ENCODE measurements at regions not wholly inside any gene's neighbourhood (a gene's known extent, or its start where the extent isn't known, plus 50 kb on each side); places are given as distances from the start of the nearest gene placed in this dataset.
A peak's percentile ranks its signal among the peaks of the same experiment; 100 is the strongest.

DNA sequence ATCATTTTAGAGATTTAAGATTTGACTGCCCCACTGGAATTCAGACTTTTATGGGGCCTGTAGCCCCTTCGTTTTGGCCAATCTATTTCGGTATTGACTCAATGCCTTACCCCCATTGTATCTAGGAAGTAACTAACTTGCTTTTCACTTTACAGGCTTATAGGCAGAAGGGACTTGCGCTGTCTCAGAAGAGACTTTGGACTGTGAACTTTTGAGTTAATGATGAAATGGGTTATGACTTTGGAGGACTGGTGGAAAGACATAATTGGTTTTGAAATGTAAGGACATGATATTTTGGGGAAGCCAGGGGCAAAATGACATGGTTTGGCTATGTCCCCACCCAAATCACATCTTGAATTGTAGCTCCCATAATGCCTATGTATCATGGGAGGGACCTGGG, 463.0 kb upstream of the KLHL1 start (continued):
- TF ChIP-seq, protein P1, sequence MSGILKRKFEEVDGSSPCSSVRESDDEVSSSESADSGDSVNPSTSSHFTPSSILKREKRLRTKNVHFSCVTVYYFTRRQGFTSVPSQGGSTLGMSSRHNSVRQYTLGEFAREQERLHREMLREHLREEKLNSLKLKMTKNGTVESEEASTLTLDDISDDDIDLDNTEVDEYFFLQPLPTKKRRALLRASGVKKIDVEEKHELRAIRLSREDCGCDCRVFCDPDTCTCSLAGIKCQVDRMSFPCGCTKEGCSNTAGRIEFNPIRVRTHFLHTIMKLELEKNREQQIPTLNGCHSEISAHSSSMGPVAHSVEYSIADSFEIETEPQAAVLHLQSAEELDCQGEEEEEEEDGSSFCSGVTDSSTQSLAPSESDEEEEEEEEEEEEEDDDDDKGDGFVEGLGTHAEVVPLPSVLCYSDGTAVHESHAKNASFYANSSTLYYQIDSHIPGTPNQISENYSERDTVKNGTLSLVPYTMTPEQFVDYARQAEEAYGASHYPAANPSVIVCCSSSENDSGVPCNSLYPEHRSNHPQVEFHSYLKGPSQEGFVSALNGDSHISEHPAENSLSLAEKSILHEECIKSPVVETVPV (CRISPR knock-in tag; IDR thresholded peaks at IDR 0.05), result no peak
- TF ChIP-seq GLIS3 (CRISPR knock-in tag; IDR thresholded peaks at IDR 0.05), result no peak
- TF ChIP-seq OSR1 (CRISPR knock-in tag; IDR thresholded peaks at IDR 0.05), result no peak
- no peak for TF ChIP-seq ZNF565 (CRISPR knock-in tag; conservative IDR thresholded peaks at IDR 0.05; ENCODE audit: low read depth)
- TF ChIP-seq SNAI2 (CRISPR knock-in tag; IDR thresholded peaks at IDR 0.05), result no peak
- TF ChIP-seq TCF4 (CRISPR knock-in tag; IDR thresholded peaks at IDR 0.05; ENCODE audit: borderline replicate concordance), result no peak
- TF ChIP-seq BACH2 (CRISPR knock-in tag; IDR thresholded peaks at IDR 0.05; ENCODE audit: borderline replicate concordance), result no peak
- TF ChIP-seq ESRRG (CRISPR knock-in tag; IDR thresholded peaks at IDR 0.05), result no peak

DNA sequence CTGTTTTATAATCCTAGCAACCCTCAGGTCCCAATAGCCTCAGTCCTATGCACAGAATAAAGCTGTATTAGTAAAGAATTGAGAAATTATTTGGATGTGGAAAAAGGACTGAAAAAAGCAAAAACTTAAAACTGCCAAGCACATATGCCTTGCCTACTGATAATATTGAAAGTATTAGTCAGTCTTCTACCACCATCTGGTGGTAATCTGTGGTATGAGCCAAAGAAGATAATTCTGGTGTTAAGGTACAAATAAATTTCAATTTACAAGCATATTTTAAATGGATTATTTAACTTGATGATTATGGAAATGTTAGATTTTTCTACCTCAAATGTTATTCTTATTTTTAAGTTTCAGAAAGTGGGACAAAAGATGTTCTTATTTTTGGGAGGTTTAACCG, 460.3 kb upstream of the KLHL1 start:
- peak; percentile 58; the same call in 2 of the 3 replicates for ATAC-seq
- no peak for TF ChIP-seq SNAI2 (CRISPR knock-in tag; IDR thresholded peaks at IDR 0.05)
- TF ChIP-seq, protein P2, sequence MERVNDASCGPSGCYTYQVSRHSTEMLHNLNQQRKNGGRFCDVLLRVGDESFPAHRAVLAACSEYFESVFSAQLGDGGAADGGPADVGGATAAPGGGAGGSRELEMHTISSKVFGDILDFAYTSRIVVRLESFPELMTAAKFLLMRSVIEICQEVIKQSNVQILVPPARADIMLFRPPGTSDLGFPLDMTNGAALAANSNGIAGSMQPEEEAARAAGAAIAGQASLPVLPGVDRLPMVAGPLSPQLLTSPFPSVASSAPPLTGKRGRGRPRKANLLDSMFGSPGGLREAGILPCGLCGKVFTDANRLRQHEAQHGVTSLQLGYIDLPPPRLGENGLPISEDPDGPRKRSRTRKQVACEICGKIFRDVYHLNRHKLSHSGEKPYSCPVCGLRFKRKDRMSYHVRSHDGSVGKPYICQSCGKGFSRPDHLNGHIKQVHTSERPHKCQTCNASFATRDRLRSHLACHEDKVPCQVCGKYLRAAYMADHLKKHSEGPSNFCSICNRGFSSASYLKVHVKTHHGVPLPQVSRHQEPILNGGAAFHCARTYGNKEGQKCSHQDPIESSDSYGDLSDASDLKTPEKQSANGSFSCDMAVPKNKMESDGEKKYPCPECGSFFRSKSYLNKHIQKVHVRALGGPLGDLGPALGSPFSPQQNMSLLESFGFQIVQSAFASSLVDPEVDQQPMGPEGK (CRISPR knock-in tag; IDR thresholded peaks at IDR 0.05; ENCODE audit: borderline replicate concordance), result no peak
- TF ChIP-seq ESRRG (CRISPR knock-in tag; IDR thresholded peaks at IDR 0.05), result no peak
- TF ChIP-seq TOX (CRISPR knock-in tag; IDR thresholded peaks at IDR 0.05; ENCODE audit: borderline replicate concordance), result no peak
- no peak for TF ChIP-seq OSR1 (CRISPR knock-in tag; IDR thresholded peaks at IDR 0.05)
- no peak for TF ChIP-seq ARNTL (CRISPR knock-in tag; IDR thresholded peaks at IDR 0.05; ENCODE audit: borderline replicate concordance, low read depth)
- TF ChIP-seq, protein P3, sequence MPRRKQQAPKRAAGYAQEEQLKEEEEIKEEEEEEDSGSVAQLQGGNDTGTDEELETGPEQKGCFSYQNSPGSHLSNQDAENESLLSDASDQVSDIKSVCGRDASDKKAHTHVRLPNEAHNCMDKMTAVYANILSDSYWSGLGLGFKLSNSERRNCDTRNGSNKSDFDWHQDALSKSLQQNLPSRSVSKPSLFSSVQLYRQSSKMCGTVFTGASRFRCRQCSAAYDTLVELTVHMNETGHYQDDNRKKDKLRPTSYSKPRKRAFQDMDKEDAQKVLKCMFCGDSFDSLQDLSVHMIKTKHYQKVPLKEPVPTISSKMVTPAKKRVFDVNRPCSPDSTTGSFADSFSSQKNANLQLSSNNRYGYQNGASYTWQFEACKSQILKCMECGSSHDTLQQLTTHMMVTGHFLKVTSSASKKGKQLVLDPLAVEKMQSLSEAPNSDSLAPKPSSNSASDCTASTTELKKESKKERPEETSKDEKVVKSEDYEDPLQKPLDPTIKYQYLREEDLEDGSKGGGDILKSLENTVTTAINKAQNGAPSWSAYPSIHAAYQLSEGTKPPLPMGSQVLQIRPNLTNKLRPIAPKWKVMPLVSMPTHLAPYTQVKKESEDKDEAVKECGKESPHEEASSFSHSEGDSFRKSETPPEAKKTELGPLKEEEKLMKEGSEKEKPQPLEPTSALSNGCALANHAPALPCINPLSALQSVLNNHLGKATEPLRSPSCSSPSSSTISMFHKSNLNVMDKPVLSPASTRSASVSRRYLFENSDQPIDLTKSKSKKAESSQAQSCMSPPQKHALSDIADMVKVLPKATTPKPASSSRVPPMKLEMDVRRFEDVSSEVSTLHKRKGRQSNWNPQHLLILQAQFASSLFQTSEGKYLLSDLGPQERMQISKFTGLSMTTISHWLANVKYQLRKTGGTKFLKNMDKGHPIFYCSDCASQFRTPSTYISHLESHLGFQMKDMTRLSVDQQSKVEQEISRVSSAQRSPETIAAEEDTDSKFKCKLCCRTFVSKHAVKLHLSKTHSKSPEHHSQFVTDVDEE (CRISPR knock-in tag; IDR thresholded peaks at IDR 0.05), result no peak
- TF ChIP-seq, protein P4, sequence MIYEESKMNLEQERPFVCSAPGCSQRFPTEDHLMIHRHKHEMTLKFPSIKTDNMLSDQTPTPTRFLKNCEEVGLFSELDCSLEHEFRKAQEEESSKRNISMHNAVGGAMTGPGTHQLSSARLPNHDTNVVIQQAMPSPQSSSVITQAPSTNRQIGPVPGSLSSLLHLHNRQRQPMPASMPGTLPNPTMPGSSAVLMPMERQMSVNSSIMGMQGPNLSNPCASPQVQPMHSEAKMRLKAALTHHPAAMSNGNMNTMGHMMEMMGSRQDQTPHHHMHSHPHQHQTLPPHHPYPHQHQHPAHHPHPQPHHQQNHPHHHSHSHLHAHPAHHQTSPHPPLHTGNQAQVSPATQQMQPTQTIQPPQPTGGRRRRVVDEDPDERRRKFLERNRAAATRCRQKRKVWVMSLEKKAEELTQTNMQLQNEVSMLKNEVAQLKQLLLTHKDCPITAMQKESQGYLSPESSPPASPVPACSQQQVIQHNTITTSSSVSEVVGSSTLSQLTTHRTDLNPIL (CRISPR knock-in tag; IDR thresholded peaks at IDR 0.05; ENCODE audit: low read depth), result no peak

DNA sequence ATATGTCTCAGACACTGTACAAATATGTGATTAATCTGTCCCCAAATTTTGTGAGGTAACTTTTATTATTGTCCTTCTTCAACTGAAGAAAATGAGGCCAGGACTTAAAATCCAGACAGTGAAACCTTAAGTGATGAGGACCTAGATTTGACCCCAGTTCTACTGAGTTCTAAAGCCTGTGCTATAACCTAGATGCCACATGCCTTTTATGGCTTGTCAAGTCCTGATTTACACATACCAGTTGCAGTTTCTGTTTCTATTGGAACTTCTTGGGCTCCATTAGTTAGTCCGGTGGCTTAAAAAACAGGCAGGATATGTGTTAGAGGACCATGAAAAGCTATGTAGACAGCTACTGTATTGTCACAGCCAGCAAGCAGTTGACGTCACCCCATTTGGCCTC, 436.5 kb upstream of the KLHL1 start:
- no peak for ATAC-seq
- no peak for TF ChIP-seq GLIS3 (CRISPR knock-in tag; IDR thresholded peaks at IDR 0.05)
- no peak for TF ChIP-seq ZNF8 (CRISPR knock-in tag; IDR thresholded peaks at IDR 0.05)
- TF ChIP-seq TOX (CRISPR knock-in tag; IDR thresholded peaks at IDR 0.05; ENCODE audit: borderline replicate concordance), result no peak
- no peak for TF ChIP-seq ESRRG (CRISPR knock-in tag; IDR thresholded peaks at IDR 0.05)
- no peak for TF ChIP-seq ZNF565 (CRISPR knock-in tag; conservative IDR thresholded peaks at IDR 0.05; ENCODE audit: low read depth)
- no peak for TF ChIP-seq PPARA (CRISPR knock-in tag; IDR thresholded peaks at IDR 0.05; ENCODE audit: borderline replicate concordance)
- TF ChIP-seq ARNTL (CRISPR knock-in tag; IDR thresholded peaks at IDR 0.05; ENCODE audit: borderline replicate concordance, low read depth), result no peak
- TF ChIP-seq RARB (CRISPR knock-in tag; IDR thresholded peaks at IDR 0.05), result no peak
- TF ChIP-seq CSDC2 (CRISPR knock-in tag; IDR thresholded peaks at IDR 0.05), result no peak
- TF ChIP-seq BACH2 (CRISPR knock-in tag; IDR thresholded peaks at IDR 0.05; ENCODE audit: borderline replicate concordance), result no peak
- TF ChIP-seq ZFP30 (CRISPR knock-in tag; IDR thresholded peaks at IDR 0.05), result no peak
- no peak for TF ChIP-seq ZC3H10 (CRISPR knock-in tag; IDR thresholded peaks at IDR 0.05)
- no peak for TF ChIP-seq ISL1 (CRISPR knock-in tag; IDR thresholded peaks at IDR 0.05)
- TF ChIP-seq, protein P5, sequence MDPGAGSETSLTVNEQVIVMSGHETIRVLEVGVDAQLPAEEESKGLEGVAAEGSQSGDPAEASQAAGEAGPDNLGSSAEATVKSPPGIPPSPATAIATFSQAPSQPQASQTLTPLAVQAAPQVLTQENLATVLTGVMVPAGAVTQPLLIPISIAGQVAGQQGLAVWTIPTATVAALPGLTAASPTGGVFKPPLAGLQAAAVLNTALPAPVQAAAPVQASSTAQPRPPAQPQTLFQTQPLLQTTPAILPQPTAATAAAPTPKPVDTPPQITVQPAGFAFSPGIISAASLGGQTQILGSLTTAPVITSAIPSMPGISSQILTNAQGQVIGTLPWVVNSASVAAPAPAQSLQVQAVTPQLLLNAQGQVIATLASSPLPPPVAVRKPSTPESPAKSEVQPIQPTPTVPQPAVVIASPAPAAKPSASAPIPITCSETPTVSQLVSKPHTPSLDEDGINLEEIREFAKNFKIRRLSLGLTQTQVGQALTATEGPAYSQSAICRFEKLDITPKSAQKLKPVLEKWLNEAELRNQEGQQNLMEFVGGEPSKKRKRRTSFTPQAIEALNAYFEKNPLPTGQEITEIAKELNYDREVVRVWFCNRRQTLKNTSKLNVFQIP (CRISPR knock-in tag; IDR thresholded peaks at IDR 0.05; ENCODE audit: borderline replicate concordance, low read depth), result no peak
- TF ChIP-seq TCF4 (CRISPR knock-in tag; IDR thresholded peaks at IDR 0.05; ENCODE audit: borderline replicate concordance), result no peak
- TF ChIP-seq, protein P4 (CRISPR knock-in tag; IDR thresholded peaks at IDR 0.05; ENCODE audit: low read depth), result no peak

Measured in SK-N-SH treated with all-trans-retinoic acid at 6 μM for 48 hours (cell line).